OCI-LY1 (cell line): ENCODE measurements at regions not wholly inside any gene's neighbourhood (a gene's known extent, or its start where the extent isn't known, plus 50 kb on each side); places are given as distances from the start of the nearest gene placed in this dataset.
"Not testable (repeated sequence)": the region's sequence is repeated elsewhere in the genome, so short reads cannot be mapped to it uniquely, and the experiment has no call there.

ENCODE experiments used
- EZH2 ChIP-seq: fragments of 200-600 bp; sonication (generic), shearing (Covaris generic); IDR thresholded peaks from 2 replicates; pipeline ENCODE4 v1.8.0; 2017; ENCODE audit warnings: borderline replicate concordance, mixed run types, mild to moderate bottlenecking, antibody characterized with exemption, low read length, moderate library complexity, mixed read lengths
- TF ChIP-seq, protein P1 (sequence below): fragments of 200-600 bp; sonication (generic), shearing (Covaris generic); IDR thresholded peaks from 2 replicates; pipeline ENCODE4 v1.5.1; 2017; ENCODE audit warnings: mild to moderate bottlenecking, antibody characterized with exemption, low read length, moderate library complexity, mixed read lengths

DNA sequence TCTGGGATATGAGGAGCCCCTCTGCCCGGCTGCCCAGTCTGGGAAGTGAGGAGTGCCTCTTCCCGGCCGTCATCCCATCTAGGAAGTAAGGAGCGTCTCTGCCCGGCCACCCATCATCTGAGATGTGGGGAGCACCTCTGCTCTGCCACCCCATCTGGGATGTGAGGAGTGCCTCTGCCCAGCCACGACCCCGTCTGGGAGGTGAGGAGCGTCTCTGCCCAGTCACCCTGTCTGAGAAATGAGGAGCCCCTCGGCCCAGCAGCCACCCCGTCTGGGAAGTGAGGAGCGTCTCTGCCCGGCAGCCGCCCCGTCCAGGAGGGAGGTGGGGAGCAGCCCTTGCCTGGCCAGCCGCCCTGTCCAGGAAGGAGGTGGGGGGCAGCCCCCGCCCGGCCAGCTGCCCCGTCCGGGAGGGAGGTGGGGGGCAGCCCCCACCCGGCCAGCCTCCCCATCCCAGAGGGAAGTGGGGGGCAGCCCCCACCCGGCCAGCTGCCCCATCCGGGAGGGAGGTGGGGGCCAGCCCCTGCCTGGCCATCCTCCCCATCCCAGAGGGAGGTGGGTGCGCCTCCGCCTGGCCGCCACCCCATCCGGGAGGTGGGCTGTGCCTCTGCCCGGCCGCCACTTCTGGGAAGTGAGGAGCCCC is 194.4 kb upstream of the HCN1 start:
- TF ChIP-seq, protein P1, sequence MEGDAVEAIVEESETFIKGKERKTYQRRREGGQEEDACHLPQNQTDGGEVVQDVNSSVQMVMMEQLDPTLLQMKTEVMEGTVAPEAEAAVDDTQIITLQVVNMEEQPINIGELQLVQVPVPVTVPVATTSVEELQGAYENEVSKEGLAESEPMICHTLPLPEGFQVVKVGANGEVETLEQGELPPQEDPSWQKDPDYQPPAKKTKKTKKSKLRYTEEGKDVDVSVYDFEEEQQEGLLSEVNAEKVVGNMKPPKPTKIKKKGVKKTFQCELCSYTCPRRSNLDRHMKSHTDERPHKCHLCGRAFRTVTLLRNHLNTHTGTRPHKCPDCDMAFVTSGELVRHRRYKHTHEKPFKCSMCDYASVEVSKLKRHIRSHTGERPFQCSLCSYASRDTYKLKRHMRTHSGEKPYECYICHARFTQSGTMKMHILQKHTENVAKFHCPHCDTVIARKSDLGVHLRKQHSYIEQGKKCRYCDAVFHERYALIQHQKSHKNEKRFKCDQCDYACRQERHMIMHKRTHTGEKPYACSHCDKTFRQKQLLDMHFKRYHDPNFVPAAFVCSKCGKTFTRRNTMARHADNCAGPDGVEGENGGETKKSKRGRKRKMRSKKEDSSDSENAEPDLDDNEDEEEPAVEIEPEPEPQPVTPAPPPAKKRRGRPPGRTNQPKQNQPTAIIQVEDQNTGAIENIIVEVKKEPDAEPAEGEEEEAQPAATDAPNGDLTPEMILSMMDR, result not testable (repeated sequence)
- TF ChIP-seq EZH2, result not testable (repeated sequence)
